Inflammatory macrophage (primary cell): ENCODE measurements at regions not wholly inside any gene's neighbourhood (a gene's known extent, or its start where the extent isn't known, plus 50 kb on each side); places are given as distances from the start of the nearest gene placed in this dataset.

Experiments used
- DNase-seq, 2 donors: peaks; one replicate each; pipeline ENCODE4 v3.0.0-alpha.2; 2020 to 2022

- no peak for DNase-seq
Observed at GRCh38 chr1:34331020-34331926, 154.6 kb downstream of the C1orf94 start.

DNA sequence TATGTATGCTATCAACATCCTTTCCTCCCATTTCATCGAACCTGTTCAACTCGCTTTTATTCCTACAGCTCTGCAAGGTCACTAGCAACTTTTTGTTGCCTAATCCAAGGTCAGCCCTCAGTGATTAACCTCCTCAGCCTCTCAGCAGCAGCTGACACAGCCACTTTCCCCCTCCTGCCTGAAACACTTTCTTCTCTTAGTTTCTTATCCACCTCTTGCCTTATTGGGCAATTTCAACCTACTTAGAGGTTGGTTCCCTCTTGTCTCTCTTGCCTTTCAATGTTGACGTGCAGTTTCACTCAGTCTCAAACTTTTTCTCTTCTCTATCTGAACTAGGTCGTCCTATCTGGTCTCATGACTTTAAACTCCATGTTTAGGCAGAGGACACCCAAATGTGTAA is 156.3 kb downstream of the C1orf94 start:
- no peak for DNase-seq

DNA sequence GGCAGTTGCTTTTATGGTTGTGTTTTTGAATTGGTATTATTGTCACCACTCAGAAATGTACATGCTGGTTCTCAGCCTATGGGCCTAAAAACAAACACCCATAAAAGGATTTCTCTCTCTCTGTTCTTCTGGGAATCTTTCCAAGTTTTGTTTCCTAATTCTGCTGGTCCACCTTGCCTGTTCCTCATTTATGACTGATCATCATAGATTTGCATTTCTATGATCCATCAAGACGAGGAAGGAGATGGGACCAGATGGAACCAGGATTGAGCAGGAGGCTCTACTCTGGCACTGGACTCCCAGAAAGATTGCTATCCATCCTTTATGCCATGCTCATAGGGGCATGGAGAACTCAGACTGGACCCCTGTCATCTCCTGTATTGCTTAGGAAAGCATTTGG is 162.2 kb downstream of the C1orf94 start:
- no peak for DNase-seq

DNA sequence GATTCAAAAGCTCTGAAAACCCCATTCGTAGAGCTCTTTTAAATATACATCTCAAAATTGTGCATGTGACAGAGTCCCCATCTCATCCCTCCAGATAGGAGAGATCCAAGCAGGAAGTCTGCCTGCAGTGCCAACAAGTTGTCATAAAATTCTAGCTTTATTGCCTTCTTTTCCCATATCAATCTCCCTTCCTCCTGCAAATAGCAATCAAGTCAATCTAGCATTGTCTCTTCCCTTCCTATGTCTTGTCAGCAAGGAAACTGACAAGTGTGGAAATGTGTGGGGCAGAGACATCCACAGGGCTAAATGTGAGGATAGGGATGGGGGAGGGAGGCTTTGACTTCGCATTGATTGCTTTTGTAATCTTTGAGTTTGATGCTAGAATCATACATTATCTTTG is 165.2 kb downstream of the C1orf94 start:
- DNase-seq, result no peak

- DNase-seq, result no peak
Observed at GRCh38 chr1:34342334-34342733, 165.6 kb downstream of the C1orf94 start.

GRCh38 chr1:34346128-34346527 is 169.4 kb downstream of the C1orf94 start:
- DNase-seq, result no peak

DNA sequence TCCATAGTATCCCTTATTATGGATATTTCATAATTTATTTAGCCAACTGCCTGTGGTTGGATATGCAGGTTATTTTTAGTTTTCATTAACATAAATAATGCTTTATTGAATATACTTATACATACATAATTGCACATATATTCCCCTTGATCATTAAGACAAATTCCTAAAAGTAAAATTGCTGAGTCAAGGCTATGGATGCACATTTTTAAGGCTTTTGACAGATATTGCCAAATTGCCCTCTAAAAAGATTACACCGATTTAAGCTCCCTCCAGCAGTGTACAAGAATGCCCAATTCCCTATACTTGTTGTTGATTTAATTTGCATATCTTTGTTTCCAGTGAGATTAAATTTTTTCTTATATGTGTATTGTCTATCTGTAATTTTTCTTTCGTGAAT is 176.7 kb downstream of the C1orf94 start:
- DNase-seq, result no peak

- no peak for DNase-seq
Observed at GRCh38 chr1:34354367-34354766, 177.7 kb downstream of the C1orf94 start.

DNA sequence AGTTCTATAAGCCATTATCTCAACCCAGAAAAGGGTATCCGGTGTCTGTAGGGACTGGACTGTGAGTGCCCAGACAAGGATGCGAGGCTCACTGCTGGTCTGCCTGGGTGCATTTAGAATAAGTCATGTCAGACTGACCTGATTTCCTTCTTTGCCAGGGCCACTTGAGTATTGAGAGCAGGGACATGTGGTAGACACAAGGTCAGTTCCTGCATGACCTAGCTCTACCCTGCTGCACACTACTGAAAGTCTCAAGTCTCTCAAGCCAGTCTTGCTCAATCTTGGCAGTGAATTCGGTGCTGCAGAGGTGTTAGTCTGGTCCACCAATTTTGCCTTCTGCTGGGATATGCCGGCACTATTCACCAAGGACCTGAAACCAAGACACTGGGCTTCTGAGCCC is 180.1 kb downstream of the C1orf94 start:
- no peak for DNase-seq

- DNase-seq, result no peak
Observed at GRCh38 chr1:34358636-34359035, 181.9 kb downstream of the C1orf94 start.

DNA sequence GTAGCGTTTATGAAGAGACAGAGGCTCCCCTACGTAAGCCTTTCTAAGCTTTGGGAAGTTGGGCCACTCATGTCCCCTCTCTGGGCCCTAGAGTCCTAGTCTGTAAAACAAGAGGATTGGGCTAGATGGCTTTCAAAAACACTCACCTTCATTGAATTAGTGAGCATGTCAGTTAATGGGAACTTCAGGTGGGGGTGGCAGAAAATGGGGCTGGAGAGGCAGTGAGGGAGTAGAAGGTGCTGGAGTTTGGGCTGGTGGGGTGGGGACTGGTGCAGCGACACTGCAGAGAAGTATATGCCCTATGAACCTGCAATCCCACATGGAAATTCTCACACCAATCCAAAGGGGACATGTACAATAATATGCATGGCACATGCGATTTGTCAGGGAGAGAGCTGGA is 182.7 kb downstream of the C1orf94 start:
- DNase-seq, result no peak

- DNase-seq, result no peak
Observed at GRCh38 chr1:34360574-34360973, 183.9 kb downstream of the C1orf94 start.

DNA sequence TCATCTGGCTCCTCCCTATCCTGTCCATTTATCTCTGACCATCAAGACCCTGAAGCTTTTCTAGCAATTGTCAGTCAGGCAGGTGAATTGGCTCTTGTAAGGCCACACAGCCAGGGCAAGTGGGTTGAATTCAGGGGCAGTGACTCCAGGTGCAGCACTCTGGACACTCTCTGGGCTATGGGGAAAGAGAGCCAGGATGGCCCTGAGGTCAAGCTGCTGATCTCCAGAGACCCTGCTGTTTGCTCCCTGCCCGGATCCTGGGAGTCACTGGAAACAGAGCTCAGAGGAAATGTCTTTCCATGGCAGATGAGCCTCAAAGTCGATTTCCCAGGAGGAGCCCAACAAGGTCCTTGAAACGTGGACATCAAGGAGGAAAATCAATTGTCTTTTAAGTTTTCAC is 184.4 kb downstream of the C1orf94 start:
- DNase-seq, result no peak

DNA sequence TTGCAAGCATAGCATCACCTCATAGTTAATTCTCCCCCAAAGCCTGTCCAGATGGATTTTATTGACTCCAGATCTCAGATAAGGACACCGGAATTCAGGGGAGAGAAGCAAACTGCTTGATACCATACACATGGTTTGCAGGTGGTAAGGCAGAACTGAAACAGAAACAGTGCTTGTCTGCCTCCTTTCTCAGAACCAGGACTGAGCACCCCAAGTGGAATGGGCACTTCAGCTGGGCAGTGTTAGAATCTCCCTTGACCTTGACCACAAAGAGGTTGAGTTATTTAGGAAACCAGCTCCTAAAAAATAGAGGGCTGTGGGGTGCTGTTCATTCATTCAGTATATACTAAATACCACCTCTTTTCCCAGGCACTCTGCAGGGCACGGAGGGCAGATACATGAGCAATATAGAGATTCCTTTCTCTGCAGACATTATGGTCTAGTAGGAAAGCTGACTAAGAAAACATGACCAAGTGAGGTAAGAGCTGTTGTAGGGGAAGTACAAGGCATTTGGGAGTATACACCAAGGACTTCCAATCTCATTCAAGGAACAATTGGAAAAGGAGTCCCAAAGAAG is 185.2 kb downstream of the C1orf94 start:
- no peak for DNase-seq

DNA sequence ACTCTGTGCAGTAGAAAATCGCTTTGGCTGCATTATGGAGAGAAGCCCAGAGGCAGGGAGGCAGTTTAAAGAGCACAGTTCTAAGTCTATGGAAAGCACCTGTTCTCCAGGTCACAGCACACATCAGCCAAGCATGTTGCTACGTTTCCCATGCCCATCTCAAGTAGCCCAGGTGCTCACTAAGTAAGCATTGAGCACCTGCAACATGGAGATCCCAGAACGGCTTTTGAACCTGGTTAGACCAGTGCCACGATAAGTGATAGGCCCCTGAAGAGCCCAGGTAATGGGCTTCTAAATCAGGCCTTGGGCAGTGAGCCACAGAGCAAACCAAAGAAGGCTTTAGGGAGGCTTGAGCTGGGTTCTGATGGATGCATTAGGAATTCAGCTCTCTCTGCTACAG is 186.2 kb downstream of the C1orf94 start:
- no peak for DNase-seq

DNA sequence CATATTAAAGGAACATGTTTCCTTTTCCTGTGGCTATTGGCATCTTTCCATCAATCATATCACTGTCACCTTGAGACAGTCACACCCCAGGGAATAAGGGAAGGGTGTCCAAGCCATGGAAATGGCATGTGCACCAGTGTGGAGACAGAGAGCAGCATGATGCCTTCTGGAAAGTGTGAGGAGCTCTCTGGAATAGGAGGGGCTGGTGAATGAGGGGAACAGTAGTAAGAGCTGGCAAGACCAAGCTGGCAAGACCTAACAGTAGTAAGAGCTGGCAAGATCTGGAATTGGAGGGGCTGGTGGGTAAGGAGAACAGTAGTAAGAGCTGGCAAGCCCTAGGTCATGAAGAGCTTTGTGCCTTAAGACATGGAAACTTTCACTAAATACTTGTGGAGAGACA is 186.7 kb downstream of the C1orf94 start:
- DNase-seq, result no peak

DNA sequence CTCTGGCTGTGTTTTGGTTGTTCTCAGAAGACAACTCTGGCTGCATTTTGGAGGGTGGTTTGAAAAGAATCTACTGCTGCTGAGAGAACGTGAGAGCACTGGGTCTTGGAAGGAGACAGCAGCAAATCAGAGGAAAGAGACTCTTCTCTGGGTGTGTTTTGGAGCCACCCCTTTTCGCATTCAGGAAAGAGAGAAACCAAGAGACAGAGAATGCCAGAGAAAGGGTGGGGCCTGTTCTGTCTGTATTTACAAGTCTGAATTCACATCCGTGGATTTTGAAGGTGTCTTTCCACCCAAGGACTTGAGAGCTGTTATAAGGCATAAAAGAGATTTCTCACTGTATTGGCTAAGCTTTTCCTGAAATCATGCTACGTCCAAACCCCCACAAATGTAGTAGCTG is 187.2 kb downstream of the C1orf94 start:
- DNase-seq, result no peak

GRCh38 chr1:34364376-34364775 is 187.7 kb downstream of the C1orf94 start:
- DNase-seq, result no peak

GRCh38 chr1:34365295-34365694 is 188.6 kb downstream of the C1orf94 start:
- DNase-seq, result no peak

DNA sequence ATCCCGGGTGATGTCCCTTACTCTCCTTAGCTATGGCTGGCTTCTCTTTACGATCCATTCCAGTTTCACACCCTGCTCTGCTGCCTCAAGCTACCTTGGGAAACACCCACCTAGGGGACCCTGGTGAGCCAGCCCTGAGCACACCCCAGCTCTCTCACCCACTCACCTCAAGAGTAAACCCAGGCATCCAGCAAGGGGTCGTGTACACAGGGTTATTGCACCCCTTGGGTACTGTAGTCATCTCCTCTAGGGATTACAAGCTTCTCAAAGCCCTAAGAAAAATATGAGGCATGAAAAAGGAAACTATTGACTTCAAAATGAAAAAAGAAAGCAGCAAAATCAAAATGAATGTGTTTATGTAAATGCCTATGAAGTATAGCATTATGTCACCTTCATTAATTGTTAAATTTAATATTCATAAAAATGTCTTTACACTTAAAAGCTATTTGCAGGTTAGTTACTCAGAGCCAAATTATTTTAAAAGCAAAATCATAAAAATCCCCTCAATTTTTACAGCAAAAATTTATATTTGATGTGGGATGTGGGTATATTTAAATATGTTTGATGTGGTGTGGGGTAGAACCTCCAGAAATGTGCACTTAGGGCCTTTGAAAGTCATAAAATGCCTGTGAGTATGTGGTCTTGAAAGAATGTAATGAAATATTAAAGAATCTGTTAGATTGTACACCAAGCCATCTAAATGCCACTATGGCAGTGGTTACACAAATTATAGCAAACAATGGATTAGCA is 190.3 kb downstream of the C1orf94 start:
- no peak for DNase-seq

- DNase-seq, result no peak
Observed at GRCh38 chr1:34367954-34368353, 191.2 kb downstream of the C1orf94 start.

GRCh38 chr1:34369701-34370455 is 193.2 kb downstream of the C1orf94 start:
- no peak for DNase-seq

DNA sequence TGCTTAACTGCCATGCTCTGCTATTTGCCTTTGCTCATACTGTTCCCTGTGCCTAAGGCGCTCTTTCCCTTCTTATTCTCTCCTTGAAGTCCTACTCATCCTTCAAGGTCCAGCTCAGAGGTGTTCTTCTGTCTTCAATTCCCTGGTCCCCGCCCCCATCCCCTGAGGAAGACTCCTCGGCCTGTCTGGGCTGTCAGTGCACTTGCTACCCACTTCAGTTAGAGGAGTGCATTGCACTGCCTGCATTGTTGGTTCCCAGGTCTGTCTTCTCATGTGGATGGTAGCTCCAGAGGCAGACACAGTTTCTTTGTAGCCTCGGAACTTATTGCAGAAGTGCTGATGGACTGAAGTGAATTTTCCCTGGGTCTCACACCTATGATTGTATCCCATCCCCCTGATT is 194.0 kb downstream of the C1orf94 start:
- no peak for DNase-seq
